HG03520 (cell line): ENCODE measurements at regions not wholly inside any gene's neighbourhood (a gene's known extent, or its start where the extent isn't known, plus 50 kb on each side); places are given as distances from the start of the nearest gene placed in this dataset.
"Not testable (repeated sequence)": the region's sequence is repeated elsewhere in the genome, so short reads cannot be mapped to it uniquely, and the experiment has no call there.

Experiments
- ATAC-seq: cut with Tn5 transposase; IDR thresholded peaks from one replicate; pipeline ENCODE4 v1.9.1; 2021; ENCODE audit warnings: mild to moderate bottlenecking, moderate library complexity; ENCODE audit not compliant: unreplicated experiment

GRCh38 chr4:97134456-97134855 lies 1008.8 kb downstream of the STPG2 start:
- no peak for ATAC-seq

- ATAC-seq: no peak
Observed at GRCh38 chr4:97139791-97140190, 1003.5 kb downstream of the STPG2 start.

- no peak for ATAC-seq
Observed at GRCh38 chr4:97140545-97140944, 1002.7 kb downstream of the STPG2 start.

GRCh38 chr4:97141332-97141731 lies 1001.9 kb downstream of the STPG2 start:
- not testable (repeated sequence) for ATAC-seq

- no peak for ATAC-seq
Observed at GRCh38 chr4:97142410-97142809, 1000.9 kb downstream of the STPG2 start.

GRCh38 chr4:97142893-97143292 lies 1000.4 kb downstream of the STPG2 start:
- ATAC-seq: no peak

- no peak for ATAC-seq
Observed at GRCh38 chr4:97144199-97144598, 999.1 kb downstream of the STPG2 start.

GRCh38 chr4:97150966-97151365 lies 992.3 kb downstream of the STPG2 start:
- ATAC-seq: no peak

- ATAC-seq: no peak
Observed at GRCh38 chr4:97152149-97152548, 991.1 kb downstream of the STPG2 start.

GRCh38 chr4:97153042-97153441 lies 990.2 kb downstream of the STPG2 start:
- no peak for ATAC-seq

- ATAC-seq: no peak
Observed at GRCh38 chr4:97159625-97160024, 983.7 kb downstream of the STPG2 start.

GRCh38 chr4:97185233-97185632 lies 958.0 kb downstream of the STPG2 start:
- ATAC-seq: no peak

GRCh38 chr4:97197106-97197505 lies 946.2 kb downstream of the STPG2 start:
- ATAC-seq: no peak

- no peak for ATAC-seq
Observed at GRCh38 chr4:97208749-97209148, 934.5 kb downstream of the STPG2 start.

- ATAC-seq: no peak
Observed at GRCh38 chr4:97215409-97215941, 927.8 kb downstream of the STPG2 start.

GRCh38 chr4:97216046-97216445 lies 927.2 kb downstream of the STPG2 start:
- no peak for ATAC-seq

GRCh38 chr4:97235521-97235920 lies 907.8 kb downstream of the STPG2 start:
- no peak for ATAC-seq

GRCh38 chr4:97238956-97239666 lies 904.2 kb downstream of the STPG2 start:
- no peak for ATAC-seq

GRCh38 chr4:97239667-97239997 lies 903.6 kb downstream of the STPG2 start:
- ATAC-seq: no peak

- no peak for ATAC-seq
Observed at GRCh38 chr4:97252615-97253154, 890.6 kb downstream of the STPG2 start.

GRCh38 chr4:97262769-97263168 lies 880.5 kb downstream of the STPG2 start:
- ATAC-seq: no peak

GRCh38 chr4:97270051-97270450 lies 873.2 kb downstream of the STPG2 start:
- no peak for ATAC-seq

- ATAC-seq: no peak
Observed at GRCh38 chr4:97279391-97279790, 863.9 kb downstream of the STPG2 start.
